Lung (tissue), 12 donors: ENCODE measurements at regions not wholly inside any gene's neighbourhood (a gene's known extent, or its start where the extent isn't known, plus 50 kb on each side); places are given as distances from the start of the nearest gene placed in this dataset. TPM values are rescaled to one million over a fixed set of nuclear protein-coding genes. Genes with fewer than 3 reads are reported as not detected.

Experiments
- ATAC-seq: fragments of 200-7000 bp; cut with Tn5 transposase; one replicate; pipeline ENCODE4 v1.9.1; 2020; ENCODE audit warnings: moderate number of reproducible peaks; ENCODE audit not compliant: insufficient read depth, low FRiP score
- DNase-seq, 3 donors: peaks; one replicate each; pipeline ENCODE4 v3.0.0-alpha.2; 2013 to 2017
- H3K27ac ChIP-seq, 2 donors: one replicate each; pipeline ENCODE4 v1.5.1; 2013; ENCODE audit warnings: mild to moderate bottlenecking in 2 of 2, moderate library complexity in 2 of 2, control low read depth in 1 of 2, inconsistent platforms in 1 of 2, low read depth in 1 of 2, low read length in 1 of 2
- H3K27me3 ChIP-seq, 3 donors: one replicate each; pipeline ENCODE4 v1.5.1; 2013; ENCODE audit warnings: low read length in 2 of 3; ENCODE audit not compliant: control insufficient read depth in 3 of 3, insufficient read depth in 3 of 3
- H3K36me3 ChIP-seq, 4 donors: one replicate each; pipeline ENCODE4 v1.5.1; 2013; ENCODE audit warnings: low read length in 4 of 4, mild to moderate bottlenecking in 1 of 4, moderate library complexity in 1 of 4; ENCODE audit not compliant: control insufficient read depth in 4 of 4, insufficient read depth in 4 of 4
- H3K4me1 ChIP-seq, 5 donors: one replicate each; pipeline ENCODE4 v1.5.1; 2013; ENCODE audit warnings: low read length in 5 of 5, mild to moderate bottlenecking in 2 of 5, moderate library complexity in 1 of 5; ENCODE audit not compliant: control insufficient read depth in 5 of 5, insufficient read depth in 5 of 5
- H3K4me3 ChIP-seq: one replicate; pipeline ENCODE4 v1.5.1; 2013; ENCODE audit warnings: mild to moderate bottlenecking, control low read depth, moderate library complexity
- H3K9ac ChIP-seq, 2 donors: one replicate each; pipeline ENCODE4 v1.5.1; 2013; ENCODE audit warnings: low read length in 2 of 2, control low read depth in 1 of 2; ENCODE audit not compliant: insufficient read depth in 1 of 2
- H3K9me3 ChIP-seq, 4 donors: one replicate each; pipeline ENCODE4 v1.5.1; 2013; ENCODE audit warnings: low read length in 3 of 4, mild to moderate bottlenecking in 1 of 4, moderate library complexity in 1 of 4; ENCODE audit not compliant: control insufficient read depth in 4 of 4, insufficient read depth in 3 of 4
- WGBS, 2 donors: extraction: QIAGEN DNeasy Blood & Tissue Kit; methylation state at CpG; one replicate each; pipeline ENCODE4 v1.1.7; 2013; 5-methylcytosine and 5-hydroxymethylcytosine counted together
- small RNA-seq: library from RNA; depleted of rRNA; stranded (forward); fragments of <200 nt; gene quantifications from one replicate; pipeline ENCODE3, GENCODE V24; 2014; ENCODE audit warnings: low replicate concordance
- TF ChIP-seq, protein P1 (sequence below): IDR thresholded peaks from 2 replicates; pipeline ENCODE4 v1.5.1; 2012; ENCODE audit warnings: mild to moderate bottlenecking; ENCODE audit errors: control extremely low read depth, extremely low read depth
- donor health status: control.
- donor health status: control.
- donor health status: Bipolar disorder and iron deficiency.
- donor health status: healthy.
- donor health status: DM: yes; HTN: yes; CAD: no.

DNA sequence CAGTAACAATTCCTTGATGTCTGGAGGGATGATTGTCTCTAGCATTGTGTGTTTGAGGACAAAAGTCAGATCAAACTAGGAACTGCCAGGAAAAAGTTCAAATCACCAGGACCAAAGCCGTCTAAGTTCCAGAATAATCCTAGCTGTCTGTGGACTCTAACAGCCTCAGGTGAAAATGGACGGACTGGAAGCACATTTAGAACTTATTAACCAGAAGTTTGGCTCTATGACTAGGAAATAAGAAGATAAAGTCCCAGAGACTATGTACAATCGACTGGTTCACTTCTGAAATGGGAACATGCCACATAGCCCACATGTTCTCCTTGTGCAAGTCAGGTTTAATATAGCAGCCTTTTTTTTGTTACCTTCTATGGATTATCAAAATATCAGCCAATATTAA, 50.6 kb upstream of the SGO1 start:
- no peak overlapping the region for H3K27ac ChIP-seq
- H3K4me1 ChIP-seq: peaks cover 0 to 11% (median 0%) of the 10 kb centered on the region in 5 donors
- no peak overlapping the region for H3K9ac ChIP-seq
- TF ChIP-seq, protein P1, sequence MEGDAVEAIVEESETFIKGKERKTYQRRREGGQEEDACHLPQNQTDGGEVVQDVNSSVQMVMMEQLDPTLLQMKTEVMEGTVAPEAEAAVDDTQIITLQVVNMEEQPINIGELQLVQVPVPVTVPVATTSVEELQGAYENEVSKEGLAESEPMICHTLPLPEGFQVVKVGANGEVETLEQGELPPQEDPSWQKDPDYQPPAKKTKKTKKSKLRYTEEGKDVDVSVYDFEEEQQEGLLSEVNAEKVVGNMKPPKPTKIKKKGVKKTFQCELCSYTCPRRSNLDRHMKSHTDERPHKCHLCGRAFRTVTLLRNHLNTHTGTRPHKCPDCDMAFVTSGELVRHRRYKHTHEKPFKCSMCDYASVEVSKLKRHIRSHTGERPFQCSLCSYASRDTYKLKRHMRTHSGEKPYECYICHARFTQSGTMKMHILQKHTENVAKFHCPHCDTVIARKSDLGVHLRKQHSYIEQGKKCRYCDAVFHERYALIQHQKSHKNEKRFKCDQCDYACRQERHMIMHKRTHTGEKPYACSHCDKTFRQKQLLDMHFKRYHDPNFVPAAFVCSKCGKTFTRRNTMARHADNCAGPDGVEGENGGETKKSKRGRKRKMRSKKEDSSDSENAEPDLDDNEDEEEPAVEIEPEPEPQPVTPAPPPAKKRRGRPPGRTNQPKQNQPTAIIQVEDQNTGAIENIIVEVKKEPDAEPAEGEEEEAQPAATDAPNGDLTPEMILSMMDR: no peak
- H3K4me3 ChIP-seq: no peak overlapping the region
- ATAC-seq (no peak), DNase-seq (no peak)
- H3K9me3 ChIP-seq: peaks cover 0 to 3% (median 0%) of the 10 kb centered on the region in 4 donors
- no peaks in the 10 kb centered on the region for H3K36me3 ChIP-seq
- no peaks in the 10 kb centered on the region for H3K27me3 ChIP-seq
- 70 to 78% methylated on average over 3 of the region's 3 CpGs for WGBS, 2 donors

Small RNA genes lying in the stretch of these regions (small RNA-seq; reads per million reads assigned to genes)
- gene RNU6-815P (not detected), gene RNU6-822P (not detected)
